HCT116 (cell line): ENCODE measurements at regions not wholly inside any gene's neighbourhood (a gene's known extent, or its start where the extent isn't known, plus 50 kb on each side); places are given as distances from the start of the nearest gene placed in this dataset.

ENCODE experiments used
- ATAC-seq: fragments of 200-7000 bp; cut with Tn5 transposase; 2 replicates; pipeline ENCODE4 v1.9.1; 2020; ENCODE audit warnings: mild to moderate bottlenecking, moderate library complexity
- BruUV-seq: library from RNA; stranded (reverse); fragments of 400-500 nt; replicated peaks from 2 replicates; lab custom pipeline; 2021; lab: Mats Ljungman, UMichigan
- CTCF ChIA-PET: fragments of 300-600 bp; sonication (Branson Sonifier 250); formaldehyde crosslinking; loops from one replicate; lab custom pipeline; 2021; ENCODE audit warnings: antibody characterized with exemption; lab: Charles Lee
- POLR2A ChIA-PET: fragments of 300-600, 350-600 bp; sonication (Branson Sonifier 250); formaldehyde crosslinking; loops from one replicate; lab custom pipeline; 2021; ENCODE audit warnings: antibody characterized with exemption; lab: Charles Lee
- RAD21 ChIA-PET, 2 experiments: fragments of 300-600 bp; sonication (Branson Sonifier 250); formaldehyde crosslinking; loops; one replicate each; lab custom pipeline; 2023; ENCODE audit warnings: low total read pairs in 2 of 2; ENCODE audit not compliant: uncharacterized antibody in 2 of 2, unreplicated experiment in 2 of 2, low non-redundant PET in 1 of 2; lab: Charles Lee
- DNase-seq: peaks from one replicate; pipeline ENCODE4 v3.0.0-alpha.2; 2010; ENCODE audit warnings: low read depth, low spot score
- H2AFZ ChIP-seq: fragments of 200-600 bp; shearing (Covaris generic), sonication (generic); 2 replicates; pipeline ENCODE4 v1.6.1; 2017; ENCODE audit warnings: low read depth, mixed run types, mixed read lengths, antibody characterized with exemption, low read length; ENCODE audit not compliant: poor library complexity, severe bottlenecking
- H3K27ac ChIP-seq: 2 replicates; pipeline ENCODE4 v1.5.1; 2012; ENCODE audit warnings: low read depth, low read length
- H3K27me3 ChIP-seq: fragments of 200-600 bp; sonication (generic); 2 replicates; pipeline ENCODE4 v1.6.1; 2016; ENCODE audit warnings: mixed run types, low read length, mixed read lengths; ENCODE audit not compliant: insufficient read depth
- H3K36me3 ChIP-seq, 2 experiments: fragments of 200-500 bp in 1 of 2; fragments of 200-600 bp in 1 of 2; sonication (Bioruptor generic) in 1 of 2; sonication (generic) in 1 of 2; 2 replicates each; pipeline versions ENCODE4 v1.5.1 to v1.6.1; 2014 to 2016; ENCODE audit warnings: low read length in 2 of 2, inconsistent platforms in 1 of 2, mixed read lengths in 1 of 2, mixed run types in 1 of 2; ENCODE audit not compliant: insufficient read depth in 2 of 2, control insufficient read depth in 1 of 2
- H3K4me1 ChIP-seq, 2 experiments: fragments of 200-600 bp in 1 of 2; sonication (generic) in 1 of 2; 2 replicates each; pipeline versions ENCODE4 v1.5.1 to v1.6.1; 2012 to 2017; ENCODE audit warnings: low read length in 2 of 2, inconsistent platforms in 1 of 2, mild to moderate bottlenecking in 1 of 2, mixed read lengths in 1 of 2, mixed run types in 1 of 2, moderate library complexity in 1 of 2; ENCODE audit not compliant: insufficient read depth in 2 of 2, control insufficient read depth in 1 of 2
- H3K4me2 ChIP-seq: fragments of 200-600 bp; sonication (generic); 2 replicates; pipeline ENCODE4 v1.6.1; 2017; ENCODE audit warnings: mixed run types, low read length, mixed read lengths
- H3K4me3 ChIP-seq, 2 experiments: fragments of 200-600 bp in 1 of 2; sonication (generic) in 1 of 2; replicated peaks in 1 of 2; 2 replicates each; pipeline ENCODE4 v1.5.1; 2011 to 2016; ENCODE audit warnings: low read length in 2 of 2, control low read depth in 1 of 2, low read depth in 1 of 2, mild to moderate bottlenecking in 1 of 2, mixed read lengths in 1 of 2, mixed run types in 1 of 2
- H3K79me2 ChIP-seq: fragments of 200-600 bp; sonication (generic); 2 replicates; pipeline ENCODE4 v1.6.1; 2017; ENCODE audit warnings: mild to moderate bottlenecking, mixed run types, low read length, moderate library complexity, mixed read lengths; ENCODE audit not compliant: insufficient read depth
- H3K9ac ChIP-seq: fragments of 200-600 bp; sonication (generic); 2 replicates; pipeline ENCODE4 v1.6.1; 2016; ENCODE audit warnings: low read length, mixed read lengths
- H3K9me2 ChIP-seq: fragments of 200-600 bp; sonication (generic), shearing (Covaris generic); 2 replicates; pipeline ENCODE4 v1.6.1; 2017; ENCODE audit warnings: mixed run types, mild to moderate bottlenecking, moderate library complexity; ENCODE audit not compliant: insufficient read depth
- H3K9me3 ChIP-seq, 2 experiments: fragments of 200-500 bp in 1 of 2; fragments of 200-600 bp in 1 of 2; sonication (Bioruptor generic) in 1 of 2; sonication (generic) in 1 of 2; 2 replicates each; pipeline ENCODE4 v1.6.1; 2014 to 2017; ENCODE audit warnings: low read length in 2 of 2, mixed read lengths in 2 of 2, inconsistent platforms in 1 of 2, low read depth in 1 of 2, mild to moderate bottlenecking in 1 of 2, mixed run types in 1 of 2, moderate library complexity in 1 of 2; ENCODE audit not compliant: control insufficient read depth in 1 of 2, insufficient read depth in 1 of 2
- H4K20me1 ChIP-seq: fragments of 200-600 bp; sonication (generic), shearing (Covaris generic); 2 replicates; pipeline ENCODE4 v1.6.1; 2017; ENCODE audit warnings: mixed run types, mild to moderate bottlenecking, moderate library complexity; ENCODE audit not compliant: insufficient read depth
- ELF1 ChIP-seq: IDR thresholded peaks from 2 replicates; pipeline ENCODE4 v1.6.1; 2012; ENCODE audit warnings: low read depth, borderline replicate concordance
- MAX ChIP-seq: IDR thresholded peaks from 2 replicates; pipeline ENCODE4 v1.6.1; 2012
- POLR2AphosphoS5 ChIP-seq: IDR thresholded peaks from 2 replicates; pipeline ENCODE4 v1.6.1; 2011; ENCODE audit warnings: mild to moderate bottlenecking, low read depth, low read length, moderate library complexity
- SIN3A ChIP-seq: IDR thresholded peaks from 2 replicates; pipeline ENCODE4 v1.6.1; 2012; ENCODE audit warnings: low read depth
- SRF ChIP-seq: IDR thresholded peaks from 2 replicates; pipeline ENCODE4 v1.6.1; 2012; ENCODE audit warnings: low read depth
- TCF7L2 ChIP-seq: IDR thresholded peaks from 2 replicates; pipeline ENCODE4 v1.7.0; 2011; ENCODE audit warnings: borderline replicate concordance, inconsistent platforms; ENCODE audit not compliant: insufficient read depth, insufficient read length; ENCODE audit errors: extremely low read depth
- YY1 ChIP-seq: IDR thresholded peaks from 2 replicates; pipeline ENCODE4 v1.6.1; 2011; ENCODE audit warnings: low read length, low read depth, moderate library complexity, mild to moderate bottlenecking; ENCODE audit not compliant: insufficient replicate concordance; ENCODE audit errors: extremely low read depth
- intact Hi-C: fragments of 100-400 bp; cut with micrococcal nuclease; formaldehyde crosslinking; loops from 2 replicates; pipeline ENCODE4 v1.10.0; 2022
- TF ChIP-seq, protein P1 (sequence below): IDR thresholded peaks from 2 replicates; pipeline ENCODE4 v1.6.1; 2012; ENCODE audit warnings: low read depth
- TF ChIP-seq, protein P2 (sequence below), 3 experiments: fragments of 200-600 bp in 1 of 3; sonication (generic) in 1 of 3; IDR thresholded peaks in 2 of 3; conservative IDR thresholded peaks in 1 of 3; 2 replicates each; pipeline ENCODE4 v1.5.1; 2012 to 2017; ENCODE audit warnings: low read depth in 2 of 3, low read length in 2 of 3, antibody characterized with exemption in 1 of 3, borderline replicate concordance in 1 of 3, control low read depth in 1 of 3, mild to moderate bottlenecking in 1 of 3, mixed read lengths in 1 of 3, mixed run types in 1 of 3, moderate library complexity in 1 of 3; ENCODE audit not compliant: insufficient read depth in 1 of 3

DNA sequence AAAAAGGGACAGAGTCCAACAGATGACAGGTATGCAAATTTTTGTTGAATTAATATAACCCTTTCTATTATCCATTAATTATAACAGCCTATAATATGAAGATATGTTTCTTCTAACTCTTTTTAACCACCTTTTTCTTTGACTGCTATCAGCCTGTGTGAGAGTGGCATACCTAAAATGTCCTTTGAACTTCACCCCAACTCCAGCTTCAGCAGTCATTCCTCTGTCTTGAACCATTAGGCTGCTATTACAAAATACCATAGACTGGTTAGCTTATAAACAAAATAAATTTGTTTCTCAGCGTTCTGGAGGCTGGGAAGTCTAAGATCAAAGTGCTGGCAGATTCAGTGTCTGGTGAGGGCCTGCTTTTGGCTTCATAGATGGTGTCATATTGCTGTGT lies 564.6 kb upstream of the FAT3 start (continued):
- TF ChIP-seq, protein P1, sequence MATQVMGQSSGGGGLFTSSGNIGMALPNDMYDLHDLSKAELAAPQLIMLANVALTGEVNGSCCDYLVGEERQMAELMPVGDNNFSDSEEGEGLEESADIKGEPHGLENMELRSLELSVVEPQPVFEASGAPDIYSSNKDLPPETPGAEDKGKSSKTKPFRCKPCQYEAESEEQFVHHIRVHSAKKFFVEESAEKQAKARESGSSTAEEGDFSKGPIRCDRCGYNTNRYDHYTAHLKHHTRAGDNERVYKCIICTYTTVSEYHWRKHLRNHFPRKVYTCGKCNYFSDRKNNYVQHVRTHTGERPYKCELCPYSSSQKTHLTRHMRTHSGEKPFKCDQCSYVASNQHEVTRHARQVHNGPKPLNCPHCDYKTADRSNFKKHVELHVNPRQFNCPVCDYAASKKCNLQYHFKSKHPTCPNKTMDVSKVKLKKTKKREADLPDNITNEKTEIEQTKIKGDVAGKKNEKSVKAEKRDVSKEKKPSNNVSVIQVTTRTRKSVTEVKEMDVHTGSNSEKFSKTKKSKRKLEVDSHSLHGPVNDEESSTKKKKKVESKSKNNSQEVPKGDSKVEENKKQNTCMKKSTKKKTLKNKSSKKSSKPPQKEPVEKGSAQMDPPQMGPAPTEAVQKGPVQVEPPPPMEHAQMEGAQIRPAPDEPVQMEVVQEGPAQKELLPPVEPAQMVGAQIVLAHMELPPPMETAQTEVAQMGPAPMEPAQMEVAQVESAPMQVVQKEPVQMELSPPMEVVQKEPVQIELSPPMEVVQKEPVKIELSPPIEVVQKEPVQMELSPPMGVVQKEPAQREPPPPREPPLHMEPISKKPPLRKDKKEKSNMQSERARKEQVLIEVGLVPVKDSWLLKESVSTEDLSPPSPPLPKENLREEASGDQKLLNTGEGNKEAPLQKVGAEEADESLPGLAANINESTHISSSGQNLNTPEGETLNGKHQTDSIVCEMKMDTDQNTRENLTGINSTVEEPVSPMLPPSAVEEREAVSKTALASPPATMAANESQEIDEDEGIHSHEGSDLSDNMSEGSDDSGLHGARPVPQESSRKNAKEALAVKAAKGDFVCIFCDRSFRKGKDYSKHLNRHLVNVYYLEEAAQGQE: no peak
- no peak for TF ChIP-seq TCF7L2

DNA sequence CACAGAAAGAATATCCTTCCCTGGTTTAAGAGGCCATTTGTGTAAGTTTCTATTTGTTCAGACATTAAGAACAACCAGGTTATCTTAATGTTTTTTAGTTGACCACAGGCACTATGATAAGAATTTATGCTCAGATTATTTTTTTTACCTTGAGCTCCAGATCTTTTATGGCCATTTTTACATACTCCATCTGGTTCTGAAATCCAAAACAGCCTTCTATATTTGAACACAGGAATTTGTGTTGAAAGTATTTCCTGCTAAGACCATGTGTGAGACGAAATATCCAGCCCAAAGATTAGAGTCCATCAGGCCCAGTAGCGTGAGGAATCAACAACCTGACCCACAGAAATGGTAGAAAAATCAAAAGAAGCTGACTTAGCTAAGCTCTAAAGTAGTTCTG lies 569.9 kb upstream of the FAT3 start:
- H3K4me1 ChIP-seq: no peaks in the 10 kb centered on the region
- DNase-seq (no peak), ATAC-seq (no peak)
- RAD21 ChIA-PET: no interaction called here
- H3K27me3 ChIP-seq: no peaks in the 10 kb centered on the region
- no peak overlapping the region for H3K4me2 ChIP-seq
- TF ChIP-seq, protein P1: no peak
- no peak for TF ChIP-seq ELF1
- TF ChIP-seq, protein P2, sequence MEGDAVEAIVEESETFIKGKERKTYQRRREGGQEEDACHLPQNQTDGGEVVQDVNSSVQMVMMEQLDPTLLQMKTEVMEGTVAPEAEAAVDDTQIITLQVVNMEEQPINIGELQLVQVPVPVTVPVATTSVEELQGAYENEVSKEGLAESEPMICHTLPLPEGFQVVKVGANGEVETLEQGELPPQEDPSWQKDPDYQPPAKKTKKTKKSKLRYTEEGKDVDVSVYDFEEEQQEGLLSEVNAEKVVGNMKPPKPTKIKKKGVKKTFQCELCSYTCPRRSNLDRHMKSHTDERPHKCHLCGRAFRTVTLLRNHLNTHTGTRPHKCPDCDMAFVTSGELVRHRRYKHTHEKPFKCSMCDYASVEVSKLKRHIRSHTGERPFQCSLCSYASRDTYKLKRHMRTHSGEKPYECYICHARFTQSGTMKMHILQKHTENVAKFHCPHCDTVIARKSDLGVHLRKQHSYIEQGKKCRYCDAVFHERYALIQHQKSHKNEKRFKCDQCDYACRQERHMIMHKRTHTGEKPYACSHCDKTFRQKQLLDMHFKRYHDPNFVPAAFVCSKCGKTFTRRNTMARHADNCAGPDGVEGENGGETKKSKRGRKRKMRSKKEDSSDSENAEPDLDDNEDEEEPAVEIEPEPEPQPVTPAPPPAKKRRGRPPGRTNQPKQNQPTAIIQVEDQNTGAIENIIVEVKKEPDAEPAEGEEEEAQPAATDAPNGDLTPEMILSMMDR (IDR thresholded peaks at IDR 0.05 in 2 of 3, conservative IDR thresholded peaks at IDR 0.05 in 1 of 3; ENCODE audit: borderline replicate concordance in 1 of 3, insufficient read depth in 1 of 3, low read depth in 2 of 3, low read length in 2 of 3): no peak
- no peak for TF ChIP-seq SRF
- no peak for TF ChIP-seq YY1
- no peak for TF ChIP-seq POLR2AphosphoS5
- no peak for TF ChIP-seq SIN3A
- TF ChIP-seq MAX: no peak
- H3K4me3 ChIP-seq: no peak overlapping the region
- H3K9me3 ChIP-seq: peaks cover 0 to 25% of the 10 kb centered on the region in 2 experiments; a peak in 2 of 4 replicates
- no peak overlapping the region for H2AFZ ChIP-seq
- BruUV-seq: no TSS peak
- intact Hi-C loops: no loop called here
- no peaks in the 10 kb centered on the region for H3K9me2 ChIP-seq
- H3K9ac ChIP-seq: no peak overlapping the region
- H3K79me2 ChIP-seq: no peaks in the 10 kb centered on the region
- H4K20me1 ChIP-seq: no peaks in the 10 kb centered on the region
- H3K27ac ChIP-seq: no peak overlapping the region
- POLR2A ChIA-PET: no interaction called here
- CTCF ChIA-PET: no interaction called here
- no peaks in the 10 kb centered on the region for H3K36me3 ChIP-seq
